DND-41 (cell line): ENCODE measurements at regions not wholly inside any gene's neighbourhood (a gene's known extent, or its start where the extent isn't known, plus 50 kb on each side); places are given as distances from the start of the nearest gene placed in this dataset.

Source experiments
- ATAC-seq: fragments of 200-7000 bp; cut with Tn5 transposase; 3 replicates; pipeline ENCODE4 v1.9.1; 2021; ENCODE audit warnings: low read depth; ENCODE audit not compliant: insufficient read depth
- DNase-seq: peaks from one replicate; pipeline ENCODE4 v3.0.0-alpha.2; 2020
- H2AFZ ChIP-seq: 2 replicates; pipeline ENCODE4 v1.6.0; 2012; ENCODE audit warnings: low read depth, low read length
- H3K27ac ChIP-seq: 2 replicates; pipeline ENCODE4 v1.5.1; 2012; ENCODE audit warnings: low read length, inconsistent platforms
- H3K27me3 ChIP-seq: fragments of 200-600 bp; sonication (generic); 2 replicates; pipeline ENCODE4 v1.6.0; 2012; ENCODE audit warnings: low read length, mild to moderate bottlenecking, inconsistent platforms; ENCODE audit not compliant: insufficient read depth, poor library complexity
- H3K36me3 ChIP-seq: 2 replicates; pipeline ENCODE4 v1.5.1; 2012; ENCODE audit warnings: low read length, inconsistent platforms; ENCODE audit not compliant: insufficient read depth
- H3K4me1 ChIP-seq: 2 replicates; pipeline ENCODE4 v1.5.1; 2012; ENCODE audit warnings: mild to moderate bottlenecking, low read length; ENCODE audit not compliant: insufficient read depth
- H3K4me2 ChIP-seq: 2 replicates; pipeline ENCODE4 v1.6.0; 2012; ENCODE audit warnings: mild to moderate bottlenecking, moderate library complexity, low read length, inconsistent platforms; ENCODE audit not compliant: insufficient read depth
- H3K4me3 ChIP-seq, 2 experiments: fragments of 200-600 bp in 1 of 2; shearing (Covaris generic) in 1 of 2; 2 replicates each; pipeline ENCODE4 v1.5.1; 2012 to 2016; ENCODE audit warnings: inconsistent platforms in 2 of 2, low read length in 2 of 2, mild to moderate bottlenecking in 2 of 2, low read depth in 1 of 2, moderate library complexity in 1 of 2
- H3K79me2 ChIP-seq: 2 replicates; pipeline ENCODE4 v1.6.0; 2012; ENCODE audit warnings: low read length, inconsistent platforms; ENCODE audit not compliant: insufficient read depth
- H3K9ac ChIP-seq: 2 replicates; pipeline ENCODE4 v1.6.0; 2012; ENCODE audit warnings: low read depth, mild to moderate bottlenecking, inconsistent platforms, low read length, moderate library complexity
- H3K9me3 ChIP-seq: 2 replicates; pipeline ENCODE4 v1.5.1; 2012; ENCODE audit warnings: low read length, moderate library complexity, mild to moderate bottlenecking, inconsistent platforms; ENCODE audit not compliant: insufficient read depth, severe bottlenecking
- H4K20me1 ChIP-seq: 2 replicates; pipeline ENCODE4 v1.6.0; 2012; ENCODE audit warnings: low read length; ENCODE audit not compliant: insufficient read depth
- CTCF ChIP-seq: IDR thresholded peaks from 2 replicates; pipeline ENCODE4 v1.5.1; 2012; ENCODE audit warnings: borderline replicate concordance, low read length, moderate library complexity, mild to moderate bottlenecking; ENCODE audit not compliant: poor library complexity, severe bottlenecking; ENCODE audit errors: extremely low read depth
- EZH2 ChIP-seq: IDR thresholded peaks from 3 replicates; pipeline ENCODE4 v1.6.1; 2012; ENCODE audit warnings: borderline replicate concordance, low read depth, mild to moderate bottlenecking, moderate library complexity, low read length, inconsistent platforms; ENCODE audit not compliant: severe bottlenecking

- no peaks in the 10 kb centered on the region for H3K9me3 ChIP-seq
- H3K36me3 ChIP-seq, result no peaks in the 10 kb centered on the region
- no peak overlapping the region for H2AFZ ChIP-seq
- no peaks in the 10 kb centered on the region for H3K79me2 ChIP-seq
- DNase-seq (no peak), ATAC-seq (no peak)
- peaks cover 12% of the 10 kb centered on the region for H3K27me3 ChIP-seq
- no peaks in the 10 kb centered on the region for H3K4me1 ChIP-seq
- no peak overlapping the region for H3K4me2 ChIP-seq
- TF ChIP-seq CTCF (no peak), EZH2 (no peak)
- no peak overlapping the region for H3K27ac ChIP-seq
- no peaks in the 10 kb centered on the region; the same call in 1 of the 2 replicates for H4K20me1 ChIP-seq
- no peak overlapping the region for H3K4me3 ChIP-seq
- H3K9ac ChIP-seq, result no peak overlapping the region
These were observed 98.0 kb downstream of the TEX36 start for GRCh38 chr10:125584954-125585353.

GRCh38 chr10:125578658-125579315 lies 104.2 kb downstream of the TEX36 start:
- no peak for DNase-seq
- no peak for TF ChIP-seq EZH2
- TF ChIP-seq CTCF, result no peak
- no peak overlapping the region for H2AFZ ChIP-seq

GRCh38 chr10:125575843-125576242 lies 107.1 kb downstream of the TEX36 start:
- H2AFZ ChIP-seq, result no peak overlapping the region
- ATAC-seq (no peak), DNase-seq (no peak)
- H3K79me2 ChIP-seq, result no peaks in the 10 kb centered on the region
- no peaks in the 10 kb centered on the region for H3K36me3 ChIP-seq
- no peaks in the 10 kb centered on the region for H3K9me3 ChIP-seq
- no peak overlapping the region for H3K4me3 ChIP-seq
- no peak overlapping the region for H3K9ac ChIP-seq
- no peaks in the 10 kb centered on the region; the same call in 1 of the 2 replicates for H4K20me1 ChIP-seq
- no peaks in the 10 kb centered on the region for H3K4me1 ChIP-seq
- peaks cover 1% of the 10 kb centered on the region for H3K27me3 ChIP-seq
- H3K4me2 ChIP-seq, result no peak overlapping the region
- TF ChIP-seq EZH2, result no peak
- no peak for TF ChIP-seq CTCF
- H3K27ac ChIP-seq, result no peak overlapping the region

More at GRCh38 chr10:125578658-125579315, 104.2 kb downstream of the TEX36 start:
- Histone ChIP-seq H3K36me3 (no peaks in the 10 kb centered on the region), H3K9ac (no peak overlapping the region), H3K27me3 (peaks cover 2% of the 10 kb centered on the region), H3K9me3 (no peaks in the 10 kb centered on the region), H4K20me1 (no peaks in the 10 kb centered on the region; the same call in 1 of the 2 replicates), H3K4me3 (no peak overlapping the region), H3K79me2 (no peaks in the 10 kb centered on the region), H3K4me2 (no peak overlapping the region), H3K27ac (no peak overlapping the region), H3K4me1 (no peaks in the 10 kb centered on the region)
- no peak for ATAC-seq
